GM18951 (cell line): ENCODE measurements at regions not wholly inside any gene's neighbourhood (a gene's known extent, or its start where the extent isn't known, plus 50 kb on each side); places are given as distances from the start of the nearest gene placed in this dataset.

Experiments
- POLR2A ChIP-seq: IDR thresholded peaks from 4 replicates; pipeline ENCODE4 v1.6.1; 2011; ENCODE audit warnings: mild to moderate bottlenecking; ENCODE audit not compliant: insufficient read length, insufficient read depth; ENCODE audit errors: extremely low read depth
- in situ Hi-C: fragments of 300-500 bp; cut with MboI; formaldehyde crosslinking; loops from one replicate; pipeline ENCODE4 v1.12.0; 2022; ENCODE audit warnings: low sequenced_read_pairs, mixed read lengths, inconsistent platforms; ENCODE audit not compliant: unreplicated experiment

- TF ChIP-seq POLR2A: no peak
- in situ Hi-C loops: no loop called here
Observed at GRCh38 chr6:54690596-54690995, 156.0 kb upstream of the FAM83B start.

GRCh38 chr6:54694928-54695532 is 151.5 kb upstream of the FAM83B start:
- in situ Hi-C loops: no loop called here
- TF ChIP-seq POLR2A: no peak

GRCh38 chr6:54695815-54696214 is 150.8 kb upstream of the FAM83B start:
- in situ Hi-C loops: no loop called here
- TF ChIP-seq POLR2A: no peak

- no peak for TF ChIP-seq POLR2A
- in situ Hi-C loops: no loop called here
Observed at GRCh38 chr6:54697424-54697823, 149.1 kb upstream of the FAM83B start.

- in situ Hi-C loops: no loop called here
- TF ChIP-seq POLR2A: no peak
Observed at GRCh38 chr6:54698974-54699373, 147.6 kb upstream of the FAM83B start.

DNA sequence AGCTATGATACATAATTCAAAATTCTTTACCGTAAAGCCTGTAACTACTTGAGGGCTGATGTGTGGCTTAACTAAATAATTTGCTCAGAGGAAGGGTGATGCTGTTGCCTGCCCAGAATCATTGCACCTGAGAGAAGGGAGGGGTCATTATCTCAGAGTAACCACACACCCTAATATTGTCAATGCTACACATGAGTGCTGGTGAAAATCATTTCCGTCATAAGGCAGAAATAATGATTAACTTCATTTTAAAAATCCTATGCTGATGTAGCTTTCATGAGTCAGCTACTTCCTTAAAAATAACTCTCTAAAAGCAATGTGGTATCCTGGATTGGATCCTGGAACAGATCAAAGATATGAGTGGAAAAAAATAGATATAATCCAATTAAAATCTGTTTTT is 146.4 kb upstream of the FAM83B start:
- in situ Hi-C loops: loop anchor here (25.0 kb wide), 1 partner anchor 713 kb away; no protein-coding TSS in a partner anchor
- no peak for TF ChIP-seq POLR2A

GRCh38 chr6:54702772-54703171 is 143.8 kb upstream of the FAM83B start:
- TF ChIP-seq POLR2A: no peak
- in situ Hi-C loops: loop anchor here (25.0 kb wide), 1 partner anchor 715 kb away; no protein-coding TSS in a partner anchor

GRCh38 chr6:54706391-54706790 is 140.2 kb upstream of the FAM83B start:
- in situ Hi-C loops: loop anchor here (25.0 kb wide), 1 partner anchor 719 kb away; no protein-coding TSS in a partner anchor
- no peak for TF ChIP-seq POLR2A

DNA sequence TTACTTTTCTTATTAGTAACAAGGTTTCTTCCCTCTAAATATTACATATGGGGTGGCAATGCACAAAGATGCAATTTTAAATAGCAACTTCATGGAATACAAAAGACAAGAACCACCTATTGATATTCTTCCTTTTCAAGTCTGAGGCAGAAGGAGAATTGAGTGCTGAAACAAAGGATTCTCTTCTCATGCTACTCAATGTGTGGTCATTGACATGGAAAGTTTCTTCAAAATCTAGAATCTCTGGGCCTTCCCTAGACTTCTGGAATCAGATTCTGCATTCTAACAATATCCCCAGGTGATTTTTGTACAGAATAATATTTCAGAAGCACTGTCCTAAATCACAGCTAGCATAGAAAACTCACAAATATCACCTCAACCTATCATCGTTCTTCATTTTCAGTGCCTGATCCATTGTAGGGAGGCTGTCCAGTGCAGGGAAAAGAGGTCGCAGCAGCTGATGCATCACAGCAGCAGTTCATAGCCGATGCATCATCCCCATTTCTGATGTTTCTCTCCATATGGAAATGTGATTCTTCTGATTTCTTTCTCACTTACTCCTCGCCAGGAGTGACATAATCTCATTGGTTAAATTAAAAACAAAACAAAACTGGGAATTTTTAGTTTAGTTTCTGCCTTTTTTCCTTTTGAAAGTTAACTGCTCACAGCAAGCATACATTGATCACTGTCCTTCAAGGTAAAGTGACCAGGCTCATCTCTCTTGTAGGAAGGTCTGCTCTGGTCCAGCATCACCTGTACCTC is 139.5 kb upstream of the FAM83B start:
- in situ Hi-C loops: loop anchor here (25.0 kb wide), 1 partner anchor 720 kb away; no protein-coding TSS in a partner anchor

DNA sequence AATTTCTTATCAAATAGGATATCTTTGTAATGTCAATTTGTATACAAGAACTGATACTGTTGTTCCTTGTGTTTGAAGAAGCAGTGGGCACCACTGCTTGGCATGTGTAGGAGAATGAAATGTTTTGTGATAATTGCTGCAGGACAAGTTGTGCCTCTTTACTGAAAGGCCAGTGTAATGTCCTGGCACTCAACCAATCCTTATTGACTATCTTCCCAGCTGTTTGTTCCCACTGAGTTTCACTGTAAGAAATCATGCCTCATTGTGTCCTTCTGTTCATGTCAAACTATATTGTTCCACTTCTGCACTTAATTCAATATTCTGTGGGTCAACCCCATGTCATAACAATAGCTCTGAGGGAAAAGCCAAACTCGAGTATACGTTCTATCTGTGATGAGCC is 136.1 kb upstream of the FAM83B start:
- TF ChIP-seq POLR2A: no peak
- in situ Hi-C loops: loop anchor here (25.0 kb wide), 1 partner anchor 723 kb away; no protein-coding TSS in a partner anchor

More for the DNA sequence above, 139.5 kb upstream of the FAM83B start:
- no peak for TF ChIP-seq POLR2A

GRCh38 chr6:54716010-54716409 is 130.6 kb upstream of the FAM83B start:
- in situ Hi-C loops: loop anchor here (25.0 kb wide), 1 partner anchor 729 kb away; no protein-coding TSS in a partner anchor
- no peak for TF ChIP-seq POLR2A

DNA sequence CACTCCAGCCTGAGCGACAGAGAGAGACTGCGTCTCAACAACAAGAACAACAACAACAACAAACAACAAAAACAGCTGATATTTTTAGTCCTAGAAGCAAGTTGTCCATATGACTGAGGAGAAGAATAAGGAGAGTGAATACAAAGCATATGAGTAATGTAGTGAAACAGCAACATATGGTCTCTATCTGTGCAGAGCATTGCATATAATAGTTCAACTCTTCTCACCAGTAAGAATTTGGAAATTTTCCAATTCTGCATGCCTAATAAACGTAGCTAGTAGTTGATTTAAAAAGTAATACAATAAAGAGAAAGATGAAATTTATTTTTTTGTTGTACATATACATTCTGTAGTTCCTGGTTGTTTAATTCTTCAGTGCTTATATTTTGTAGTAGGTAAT is 129.7 kb upstream of the FAM83B start:
- TF ChIP-seq POLR2A: no peak
- in situ Hi-C loops: loop anchor here (25.0 kb wide), 1 partner anchor 730 kb away; no protein-coding TSS in a partner anchor

- TF ChIP-seq POLR2A: no peak
- in situ Hi-C loops: loop anchor here (25.0 kb wide), 1 partner anchor 731 kb away; no protein-coding TSS in a partner anchor
Observed at GRCh38 chr6:54717849-54718455, 128.6 kb upstream of the FAM83B start.
